H1 (cell line): ENCODE measurements at regions not wholly inside any gene's neighbourhood (a gene's known extent, or its start where the extent isn't known, plus 50 kb on each side); places are given as distances from the start of the nearest gene placed in this dataset.

Source experiments
- CTCF ChIA-PET: fragments of 300-600 bp; sonication (Branson Sonifier 250); formaldehyde crosslinking; loops from one replicate; lab custom pipeline; 2021; ENCODE audit not compliant: partially characterized antibody; lab: Charles Lee
- POLR2A ChIA-PET: fragments of 300-600 bp; sonication (Branson Sonifier 250); formaldehyde crosslinking; loops from one replicate; lab custom pipeline; 2021; ENCODE audit warnings: inconsistent platforms; ENCODE audit not compliant: partially characterized antibody; lab: Charles Lee
- DNase-seq, 2 experiments: peaks; one replicate each; pipeline versions ENCODE4 v3.0.0 to v3.0.0-alpha.2; 2010 to 2022; ENCODE audit warnings: low spot score in 2 of 2, low read depth in 1 of 2, mixed read lengths in 1 of 2
- FAIRE-seq: peaks from 2 replicates; lab custom pipeline; 2011; peaks lifted over from hg19 to GRCh38; lab: Jason Lieb, UNC
- H2AFZ ChIP-seq: 2 replicates; pipeline ENCODE4 v1.8.1; 2012; ENCODE audit warnings: low read length, inconsistent platforms
- H2AK5ac ChIP-seq: 2 replicates; pipeline ENCODE4 v1.6.1; 2013; ENCODE audit warnings: low read depth, low read length
- H2BK120ac ChIP-seq: replicated peaks from 2 replicates; pipeline ENCODE3; 2013; ENCODE audit warnings: low read depth, low read length, inconsistent platforms
- H2BK12ac ChIP-seq: 2 replicates; pipeline ENCODE4 v1.6.1; 2013; ENCODE audit warnings: low read depth, low read length
- H2BK15ac ChIP-seq: 2 replicates; pipeline ENCODE4 v1.6.1; 2013; ENCODE audit warnings: low read length
- H2BK20ac ChIP-seq: 2 replicates; pipeline ENCODE4 v1.6.1; 2013; ENCODE audit warnings: low read length
- H2BK5ac ChIP-seq: 2 replicates; pipeline ENCODE4 v1.6.1; 2013; ENCODE audit warnings: low read depth, low read length
- H3K14ac ChIP-seq: 2 replicates; pipeline ENCODE4 v1.6.1; 2013; ENCODE audit warnings: inconsistent platforms; ENCODE audit not compliant: insufficient read length
- H3K18ac ChIP-seq: 2 replicates; pipeline ENCODE4 v1.6.1; 2013; ENCODE audit warnings: low read length; ENCODE audit errors: extremely low read depth
- H3K23ac ChIP-seq: 2 replicates; pipeline ENCODE4 v1.6.1; 2013; ENCODE audit warnings: inconsistent platforms; ENCODE audit not compliant: insufficient read length
- H3K23me2 ChIP-seq: 2 replicates; pipeline ENCODE4 v1.6.1; 2013; ENCODE audit warnings: low read depth, low read length
- H3K27ac ChIP-seq: 2 replicates; pipeline ENCODE4 v1.6.1; 2011; ENCODE audit warnings: low read depth, low read length, inconsistent platforms
- H3K27me3 ChIP-seq, 4 experiments: replicated peaks in 1 of 4; 1 replicate in 1 of 4; 2 replicates in 3 of 4; pipeline versions ENCODE4 v1.6.1 to v1.8.1; 2011 to 2013; ENCODE audit warnings: low read length in 3 of 4, mild to moderate bottlenecking in 3 of 4, inconsistent platforms in 2 of 4, mixed read lengths in 2 of 4, moderate library complexity in 1 of 4; ENCODE audit not compliant: control insufficient read depth in 3 of 4, insufficient read depth in 3 of 4; ENCODE audit errors: extremely low read depth in 1 of 4
- H3K36me3 ChIP-seq, 4 experiments: 2 replicates each; pipeline versions ENCODE4 v1.6.1 to v1.8.1; 2011 to 2013; ENCODE audit warnings: mild to moderate bottlenecking in 4 of 4, low read length in 3 of 4, moderate library complexity in 2 of 4, control low read depth in 1 of 4, inconsistent platforms in 1 of 4; ENCODE audit not compliant: insufficient read depth in 4 of 4, control insufficient read depth in 2 of 4
- H3K4ac ChIP-seq: replicated peaks from 2 replicates; pipeline ENCODE3; 2013; ENCODE audit warnings: low read length, low read depth, mixed read lengths, inconsistent platforms; ENCODE audit not compliant: insufficient read length
- H3K4me1 ChIP-seq, 4 experiments: replicated peaks in 1 of 4; 1 replicate in 1 of 4; 2 replicates in 3 of 4; pipeline versions ENCODE4 v1.6.1 to v1.8.1; 2011 to 2013; ENCODE audit warnings: low read length in 3 of 4, inconsistent platforms in 2 of 4, mixed read lengths in 1 of 4; ENCODE audit not compliant: insufficient read depth in 4 of 4, control insufficient read depth in 3 of 4
- H3K4me2 ChIP-seq, 2 experiments: 2 replicates each; pipeline versions ENCODE4 v1.6.1 to v1.8.1; 2011 to 2013; ENCODE audit warnings: low read depth in 2 of 2, low read length in 2 of 2, control low read depth in 1 of 2, inconsistent platforms in 1 of 2, mild to moderate bottlenecking in 1 of 2; ENCODE audit not compliant: insufficient read depth in 1 of 2
- H3K4me3 ChIP-seq, 4 experiments: fragments of 200-600, 300-600 bp in 1 of 4; sonication (generic), shearing (Covaris generic), sonication (Bioruptor Twin) in 1 of 4; 2 replicates each; pipeline versions ENCODE4 v1.5.1 to v1.8.1; 2011 to 2016; ENCODE audit warnings: low read length in 4 of 4, low read depth in 3 of 4, control low read depth in 2 of 4, inconsistent platforms in 2 of 4, mild to moderate bottlenecking in 2 of 4, mixed read lengths in 1 of 4, moderate library complexity in 1 of 4; ENCODE audit not compliant: insufficient read depth in 2 of 4; ENCODE audit errors: extremely low read depth in 1 of 4
- H3K56ac ChIP-seq: replicated peaks from 2 replicates; pipeline ENCODE3; 2013; ENCODE audit warnings: low read depth, mild to moderate bottlenecking, mixed read lengths, low read length, inconsistent platforms; ENCODE audit not compliant: insufficient read length
- H3K79me1 ChIP-seq: 2 replicates; pipeline ENCODE4 v1.6.1; 2013; ENCODE audit warnings: low read depth, low read length, control low read depth
- H3K79me2 ChIP-seq, 2 experiments: 2 replicates each; pipeline versions ENCODE4 v1.6.1 to v1.8.1; 2012 to 2013; ENCODE audit warnings: low read length in 2 of 2, mild to moderate bottlenecking in 2 of 2, inconsistent platforms in 1 of 2; ENCODE audit not compliant: insufficient read depth in 2 of 2, control insufficient read depth in 1 of 2
- H3K9ac ChIP-seq, 4 experiments: replicated peaks in 1 of 4; 1 replicate in 1 of 4; 2 replicates in 3 of 4; pipeline versions ENCODE4 v1.6.1 to v1.8.1; 2011 to 2013; ENCODE audit warnings: low read depth in 3 of 4, low read length in 3 of 4, control low read depth in 2 of 4, mild to moderate bottlenecking in 2 of 4, moderate library complexity in 2 of 4, inconsistent platforms in 1 of 4; ENCODE audit errors: extremely low read depth in 1 of 4
- H3K9me3 ChIP-seq, 2 experiments: 2 replicates each; pipeline versions ENCODE4 v1.6.1 to v1.8.1; 2012 to 2013; ENCODE audit warnings: mild to moderate bottlenecking in 2 of 2, moderate library complexity in 2 of 2, control low read depth in 1 of 2, inconsistent platforms in 1 of 2, low read depth in 1 of 2, low read length in 1 of 2, mixed read lengths in 1 of 2; ENCODE audit not compliant: insufficient read depth in 2 of 2
- H4K20me1 ChIP-seq, 2 experiments: replicated peaks in 1 of 2; 2 replicates each; pipeline versions ENCODE3 to v1.8.1; 2011 to 2013; ENCODE audit warnings: inconsistent platforms in 2 of 2, low read length in 2 of 2, mild to moderate bottlenecking in 1 of 2; ENCODE audit not compliant: insufficient read depth in 2 of 2, control insufficient read depth in 1 of 2
- H4K5ac ChIP-seq: 2 replicates; pipeline ENCODE4 v1.6.1; 2013; ENCODE audit warnings: low read length, low read depth, mixed read lengths, inconsistent platforms; ENCODE audit not compliant: insufficient read length
- H4K8ac ChIP-seq: 2 replicates; pipeline ENCODE4 v1.8.0; 2013; ENCODE audit warnings: mild to moderate bottlenecking, moderate library complexity, low read length, inconsistent platforms; ENCODE audit not compliant: insufficient read depth; ENCODE audit errors: extremely low read depth
- H4K91ac ChIP-seq: replicated peaks from 2 replicates; pipeline ENCODE3; 2013; ENCODE audit warnings: low read length, mixed read lengths, inconsistent platforms; ENCODE audit not compliant: insufficient read length
- RAD21 ChIP-seq, 2 experiments: IDR thresholded peaks in 1 of 2; conservative IDR thresholded peaks in 1 of 2; 2 replicates each; pipeline ENCODE4 v1.6.1; 2011; ENCODE audit warnings: low read depth in 2 of 2, low read length in 2 of 2, improper control_type of control experiment in 1 of 2, inconsistent platforms in 1 of 2, mild to moderate bottlenecking in 1 of 2, moderate library complexity in 1 of 2
- TAF1 ChIP-seq: IDR thresholded peaks from 2 replicates; pipeline ENCODE4 v1.6.1; 2011; ENCODE audit warnings: mild to moderate bottlenecking, low read depth, low read length
- WGBS, 2 experiments: shearing (Covaris generic) in 1 of 2; methylation state at CpG; one replicate each; pipeline versions ENCODE4 v1.1.6 to v1.1.7; 2013 to 2015; ENCODE audit warnings: low lambda C conversion rate in 2 of 2, mixed read lengths in 2 of 2, inconsistent platforms in 1 of 2, low coverage in 1 of 2, missing lambda C conversion rate in 1 of 2; ENCODE audit not compliant: insufficient replicate concordance in 2 of 2, insufficient coverage in 1 of 2, insufficient read length in 1 of 2; ENCODE audit errors: extremely low coverage in 1 of 2, missing lambda C conversion rate in 1 of 2; 5-methylcytosine and 5-hydroxymethylcytosine counted together

- Histone ChIP-seq H3K18ac (no peak overlapping the region), H4K5ac (no peak overlapping the region), H3K9ac (no peak overlapping the region), H3K4me2 (no peak overlapping the region), H2BK20ac (0 out of 2 replicates have a peak overlapping the region, but pooled peaks have one; percentile 44), H3K14ac (no peak overlapping the region), H3K79me2 (no peaks in the 10 kb centered on the region), H2BK120ac (no peak overlapping the region), H4K20me1 (no peaks in the 10 kb centered on the region), H4K8ac (no peak overlapping the region), H2AK5ac (no peak overlapping the region), H3K27me3 (peaks cover 0 to 4% (median 4%) of the 10 kb centered on the region in 4 experiments; a peak in 3 of 7 replicates), H2BK12ac (no peak overlapping the region), H3K4me3 (no peak overlapping the region), H3K27ac (no peak overlapping the region), H3K56ac (no peak overlapping the region), H2BK5ac (no peak overlapping the region), H2BK15ac (no peak overlapping the region), H3K23me2 (no peaks in the 10 kb centered on the region), H3K23ac (no peak overlapping the region), H3K4me1 (peaks cover 6 to 21% (median 13%) of the 10 kb centered on the region in 4 experiments), H3K4ac (no peak overlapping the region), H4K91ac (peak overlapping the region; percentile 68), H3K79me1 (no peaks in the 10 kb centered on the region), H3K36me3 (no peaks in the 10 kb centered on the region), H3K9me3 (no peaks in the 10 kb centered on the region), H2AFZ (no peak overlapping the region)
- ChIA-PET POLR2A (no interaction called here), CTCF (interaction anchor here (0.7 to 1.0 kb wide), 2 partner anchors 68 to 135 kb away, joined by 3 read pairs; no protein-coding TSS in a partner anchor)
- WGBS, 2 experiments: 100% methylated on average over 1 to 2 of the region's 2 CpGs
- no peak for TF ChIP-seq TAF1
- TF ChIP-seq RAD21 (IDR thresholded peaks at IDR 0.05 in 1 of 2, conservative IDR thresholded peaks at IDR 0.05 in 1 of 2; ENCODE audit: low read depth in 2 of 2, low read length in 2 of 2): 0 out of 4 replicates have a peak, but pooled peaks of 1 of the 2 experiments have one; percentile 1
- no peak for FAIRE-seq
- no peak for DNase-seq
Measured at GRCh38 chr6:108735310-108736001, 112.8 kb upstream of the ARMC2 start.
